Activated naive CD8-positive, alpha-beta T cell treated with anti-CD3 and anti-CD28 coated beads, Interleukin-2, amount 50 U/mL, for 16 hours (primary cell): ENCODE measurements at regions not wholly inside any gene's neighbourhood (a gene's known extent, or its start where the extent isn't known, plus 50 kb on each side); places are given as distances from the start of the nearest gene placed in this dataset.
"Not testable (repeated sequence)": the region's sequence is repeated elsewhere in the genome, so short reads cannot be mapped to it uniquely, and the experiment has no call there.

ENCODE experiments used
- DNase-seq: peaks from one replicate; pipeline ENCODE4 v3.0.0-alpha.2; 2020; ENCODE audit warnings: low read depth, low spot score

DNA sequence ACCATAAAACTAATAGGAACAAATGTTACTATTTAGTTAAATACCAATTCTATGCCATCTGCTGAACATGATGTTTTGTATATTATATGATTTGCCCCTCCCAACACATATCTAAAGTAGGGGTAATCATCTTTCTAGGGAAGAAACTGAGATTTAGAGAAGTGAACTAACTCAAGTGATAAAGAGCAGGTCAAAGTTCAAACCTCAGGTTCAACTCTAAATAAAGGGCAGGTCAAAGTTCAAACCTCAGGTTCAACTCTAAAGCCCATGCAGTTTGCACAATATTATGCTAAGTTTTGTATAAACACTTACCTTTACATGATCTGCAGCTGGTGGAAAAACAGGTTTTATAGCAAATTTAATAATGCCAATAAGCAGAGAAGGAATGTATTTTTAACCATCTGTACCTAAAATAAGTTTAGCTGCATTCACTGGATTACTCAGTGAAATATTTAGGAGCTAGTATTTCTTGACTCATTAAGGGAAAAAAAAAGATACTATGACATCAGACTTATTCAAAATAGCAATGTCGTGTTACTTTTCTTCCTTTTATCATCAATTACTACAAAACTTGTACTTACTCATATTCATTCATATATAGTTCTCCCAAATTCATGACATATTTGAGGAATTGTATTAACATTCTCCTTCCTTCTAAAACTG is 1194.3 kb upstream of the CELF2 start:
- no peak for DNase-seq

- DNase-seq: no peak
Observed at GRCh38 chr10:9824631-9825071, 1193.0 kb upstream of the CELF2 start.

GRCh38 chr10:9825491-9826018 is 1192.1 kb upstream of the CELF2 start:
- no peak for DNase-seq

- DNase-seq: no peak
Observed at GRCh38 chr10:9828110-9828509, 1189.6 kb upstream of the CELF2 start.

DNA sequence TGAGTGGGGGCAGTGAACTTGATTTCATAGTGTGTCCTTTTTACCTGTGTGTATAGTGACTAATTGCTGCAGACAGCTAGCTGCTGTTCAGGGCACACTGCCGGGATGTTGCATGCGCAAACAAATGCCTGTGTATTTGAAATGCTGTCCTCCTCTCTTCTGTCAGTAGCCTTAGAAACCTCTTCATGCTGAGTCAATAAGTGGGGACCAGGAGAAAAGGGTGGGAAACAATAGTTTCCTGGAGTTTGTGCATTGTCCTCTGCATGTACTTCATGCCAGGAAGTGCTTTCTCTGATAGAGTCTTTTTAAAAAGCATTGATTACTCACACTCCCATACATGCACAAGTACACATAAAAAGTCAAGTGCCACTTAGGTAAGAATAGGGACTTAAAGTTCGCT is 1183.7 kb upstream of the CELF2 start:
- DNase-seq: no peak

DNA sequence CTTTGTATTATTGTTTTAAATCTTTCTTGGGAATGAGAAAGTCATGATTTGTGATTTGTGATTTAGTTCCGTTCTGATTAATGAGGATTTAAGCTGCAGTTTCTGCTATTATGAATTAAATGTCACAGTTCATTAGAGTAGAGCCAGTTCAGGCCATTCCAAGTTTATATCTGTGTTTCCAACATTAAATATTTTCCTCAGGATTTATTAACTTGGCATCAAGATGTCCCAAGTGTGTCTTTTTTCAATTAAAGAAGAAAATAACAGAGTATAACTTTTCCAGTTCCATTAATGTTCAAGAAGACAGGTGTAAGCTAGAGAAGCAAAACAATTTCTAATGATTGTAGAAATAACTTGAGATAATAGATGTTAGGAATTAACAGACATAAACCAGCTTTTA is 1183.2 kb upstream of the CELF2 start:
- DNase-seq: no peak

DNA sequence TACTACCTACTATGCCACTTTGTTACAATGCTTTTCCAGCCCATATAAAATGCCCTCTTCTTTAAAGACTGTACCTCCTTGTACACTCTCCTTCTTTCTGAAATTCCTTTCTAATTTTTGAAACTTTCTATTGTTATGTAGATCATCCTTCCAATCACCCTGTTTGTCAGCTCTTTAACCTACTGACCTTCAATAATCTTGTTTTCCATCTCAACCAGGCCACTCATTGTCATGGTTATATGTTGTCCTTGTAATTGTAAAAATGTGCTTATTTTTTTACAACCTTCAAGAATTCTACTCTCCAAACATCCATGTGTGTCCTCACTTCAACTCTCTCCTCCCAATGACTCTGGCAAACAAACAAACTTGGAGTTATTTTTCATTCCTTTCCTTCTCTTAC is 1172.6 kb upstream of the CELF2 start:
- DNase-seq: no peak

DNA sequence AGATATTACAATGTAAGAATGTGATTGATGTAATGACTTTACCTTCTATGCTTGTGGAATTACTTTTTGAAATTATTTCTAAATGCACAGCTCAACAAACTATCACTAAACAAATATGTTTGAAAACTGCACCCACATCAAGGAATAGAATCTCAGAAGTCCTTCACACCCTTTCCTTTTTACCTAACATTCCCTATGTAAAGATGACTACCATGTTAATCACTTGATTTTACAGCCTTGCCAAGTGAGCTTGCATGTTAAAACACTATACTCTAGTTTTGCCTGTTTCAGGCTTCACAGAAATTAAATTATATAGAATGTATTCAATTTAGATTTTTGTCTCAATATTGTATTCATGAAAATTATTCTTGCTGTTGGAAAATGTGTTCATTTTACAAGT is 1169.4 kb upstream of the CELF2 start:
- no peak for DNase-seq

DNA sequence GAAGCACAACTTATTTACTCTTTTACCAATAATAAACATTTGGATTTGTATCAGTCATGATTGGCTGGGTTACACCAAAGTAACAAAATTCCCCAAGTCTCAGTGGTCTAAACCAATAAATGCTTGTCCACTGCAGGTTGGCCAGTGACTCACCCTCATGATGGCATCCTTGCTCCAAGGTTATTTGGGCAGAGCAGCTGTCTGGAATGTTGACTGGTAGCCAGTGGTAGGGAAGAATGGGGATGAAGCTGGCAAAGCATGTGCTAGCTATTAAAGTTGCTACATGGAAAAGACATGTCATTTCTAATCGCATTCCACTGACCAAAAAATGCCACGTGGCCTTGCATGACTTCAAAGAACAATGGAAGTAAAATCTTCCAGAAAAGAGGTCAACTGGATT is 1168.7 kb upstream of the CELF2 start:
- DNase-seq: no peak

DNA sequence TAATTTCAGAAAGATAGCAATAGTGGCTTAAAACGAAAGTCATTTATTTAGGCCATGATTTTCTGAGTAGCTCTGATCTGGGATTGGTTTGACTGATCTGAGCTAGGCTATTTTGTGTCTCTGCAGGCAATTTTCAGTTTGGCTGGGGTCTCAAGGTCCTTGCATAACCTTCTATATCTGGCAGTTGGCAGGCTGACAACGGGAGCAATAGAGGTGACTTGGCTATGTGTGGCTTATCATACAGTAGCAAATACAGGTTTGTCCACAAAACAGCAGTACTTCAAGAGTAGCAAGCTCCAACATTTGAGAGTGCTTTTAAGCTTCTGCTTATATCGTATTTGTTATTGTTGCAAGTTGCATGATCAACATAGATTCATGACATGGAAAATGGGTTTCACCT is 1167.3 kb upstream of the CELF2 start:
- DNase-seq: no peak

- DNase-seq: no peak
Observed at GRCh38 chr10:9851808-9852207, 1165.9 kb upstream of the CELF2 start.

GRCh38 chr10:9853405-9854355 is 1164.0 kb upstream of the CELF2 start:
- no peak for DNase-seq

DNA sequence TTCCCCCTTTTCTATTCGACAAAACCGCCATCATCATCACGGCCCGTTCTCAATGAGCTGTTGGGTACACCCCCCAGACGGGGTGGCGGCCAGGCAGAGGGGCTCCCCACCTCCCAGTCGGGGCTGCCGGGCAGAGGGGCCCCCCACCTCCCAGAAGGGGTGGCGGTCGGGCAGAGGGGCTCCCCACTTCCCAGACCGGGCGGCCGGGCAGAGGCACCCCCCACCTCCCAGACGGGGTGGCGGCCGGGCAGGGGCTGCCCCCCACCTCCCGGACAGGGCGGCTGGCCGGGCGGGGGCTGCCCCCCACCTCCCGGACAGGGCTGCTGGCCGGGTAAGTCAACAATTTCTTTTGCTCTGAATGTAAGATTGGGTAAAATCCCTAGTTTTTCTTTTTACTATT is 1162.2 kb upstream of the CELF2 start:
- DNase-seq: not testable (repeated sequence)

DNA sequence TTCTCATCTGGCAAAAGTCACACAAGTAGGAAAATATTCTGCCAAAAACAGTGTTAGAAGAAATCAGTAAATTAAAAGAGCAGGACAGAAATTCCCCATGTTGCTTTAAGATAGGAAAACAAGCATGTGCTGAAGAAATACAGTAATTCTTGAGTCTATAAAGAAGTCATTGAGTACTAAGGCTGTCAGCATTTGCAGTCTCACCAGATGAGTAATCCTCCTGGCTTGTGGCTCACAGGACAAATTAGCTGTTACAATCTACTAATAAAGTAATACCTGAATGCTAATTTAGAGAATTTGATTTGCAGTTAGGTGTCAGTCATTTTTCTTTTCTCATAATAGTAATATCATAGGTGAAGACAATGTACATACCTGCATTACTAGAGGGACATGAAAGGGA is 1158.9 kb upstream of the CELF2 start:
- DNase-seq: no peak

GRCh38 chr10:9860045-9860444 is 1157.6 kb upstream of the CELF2 start:
- DNase-seq: no peak

GRCh38 chr10:9863559-9864121 is 1154.0 kb upstream of the CELF2 start:
- no peak for DNase-seq

- DNase-seq: no peak
Observed at GRCh38 chr10:9868499-9868898, 1149.2 kb upstream of the CELF2 start.

GRCh38 chr10:9869205-9869604 is 1148.5 kb upstream of the CELF2 start:
- no peak for DNase-seq

GRCh38 chr10:9869606-9870176 is 1148.0 kb upstream of the CELF2 start:
- DNase-seq: no peak

DNA sequence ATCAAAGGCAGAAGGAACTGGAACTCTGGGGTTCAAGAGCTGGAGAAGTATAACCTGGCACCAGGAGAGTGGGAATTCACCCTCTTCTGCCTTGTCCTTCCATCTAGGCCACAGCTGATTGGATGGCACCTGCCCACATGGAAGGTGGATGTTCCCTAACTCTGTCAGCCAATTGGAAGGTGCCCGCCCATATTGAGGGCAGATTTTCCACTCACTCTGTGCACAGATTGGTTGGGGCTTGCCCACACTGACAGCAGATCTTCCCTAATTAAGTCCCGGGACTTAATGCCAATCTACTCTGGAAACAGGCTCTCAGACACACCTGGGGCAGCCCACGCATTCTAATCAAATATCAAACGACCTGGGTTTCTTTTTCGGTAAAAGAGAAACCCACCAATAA is 1142.3 kb upstream of the CELF2 start:
- no peak for DNase-seq

DNA sequence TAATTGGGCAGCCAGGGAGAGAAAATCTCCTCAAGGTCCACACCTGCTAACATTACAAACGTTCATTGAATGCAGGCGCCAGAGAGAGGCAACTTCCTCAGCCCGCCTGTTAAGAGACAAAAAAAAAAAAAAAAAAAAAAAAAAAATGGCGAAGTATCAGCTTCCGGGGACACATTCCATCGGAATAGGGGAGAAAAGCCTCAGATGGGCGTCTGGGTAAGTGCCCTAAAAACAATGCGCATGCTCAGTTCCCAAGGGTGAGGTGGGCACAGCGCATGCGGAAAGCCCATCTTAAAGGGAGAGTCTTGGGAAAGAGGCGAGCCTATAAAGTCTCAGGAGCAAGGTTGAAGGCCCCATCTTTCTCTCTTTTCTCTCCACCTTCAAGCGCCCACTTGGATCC is 1139.7 kb upstream of the CELF2 start:
- no peak for DNase-seq

DNA sequence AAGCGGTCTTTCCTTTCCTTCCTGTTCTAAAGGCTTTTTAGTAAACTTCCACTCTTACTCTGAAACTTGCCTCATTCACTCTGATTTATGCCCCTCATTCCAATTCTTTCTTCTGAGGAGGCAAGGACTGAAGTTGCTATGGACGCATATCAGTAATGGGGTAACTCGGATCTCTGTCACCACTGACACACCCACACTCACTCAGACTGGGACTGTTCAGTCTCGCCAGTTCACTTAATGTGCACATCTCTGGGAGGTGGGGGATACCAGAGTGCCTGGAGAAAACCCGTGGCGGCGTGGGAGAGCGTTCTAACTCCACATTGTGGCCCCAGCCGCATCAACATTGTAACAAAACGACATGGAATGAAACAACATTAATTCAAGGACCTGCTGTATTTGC is 1139.3 kb upstream of the CELF2 start:
- DNase-seq: no peak
